Keratinocyte (primary cell): ENCODE measurements at regions not wholly inside any gene's neighbourhood (a gene's known extent, or its start where the extent isn't known, plus 50 kb on each side); places are given as distances from the start of the nearest gene placed in this dataset.

Experiments used
- DNase-seq: peaks from one replicate; pipeline ENCODE4 v3.0.0-alpha.2; 2011; ENCODE audit warnings: low read depth, missing footprints, low spot score
- FAIRE-seq: peaks from 2 replicates; lab custom pipeline; 2011; peaks lifted over from hg19 to GRCh38; lab: Jason Lieb, UNC
- H2AFZ ChIP-seq: 2 replicates; pipeline ENCODE4 v1.6.0; 2012; ENCODE audit warnings: low read length, control low read depth, inconsistent platforms; ENCODE audit not compliant: control insufficient read depth
- H3K27ac ChIP-seq: 2 replicates; pipeline ENCODE4 v1.5.1; 2011; ENCODE audit warnings: low read length; ENCODE audit not compliant: control insufficient read depth, insufficient read depth
- H3K27me3 ChIP-seq: 3 replicates; pipeline ENCODE4 v1.6.0; 2011; ENCODE audit warnings: low read length; ENCODE audit not compliant: control insufficient read depth, insufficient read depth; ENCODE audit errors: extremely low read depth
- H3K36me3 ChIP-seq, 2 experiments: 2 replicates in 1 of 2; 3 replicates in 1 of 2; pipeline ENCODE4 v1.5.1; 2011; ENCODE audit warnings: low read length in 2 of 2, mild to moderate bottlenecking in 1 of 2; ENCODE audit not compliant: control insufficient read depth in 2 of 2, insufficient read depth in 2 of 2; ENCODE audit errors: extremely low read depth in 1 of 2
- H3K4me1 ChIP-seq: 3 replicates; pipeline ENCODE4 v1.5.1; 2011; ENCODE audit warnings: low read length; ENCODE audit not compliant: control insufficient read depth, insufficient read depth; ENCODE audit errors: extremely low read depth
- H3K4me2 ChIP-seq: 3 replicates; pipeline ENCODE4 v1.6.0; 2011; ENCODE audit warnings: low read depth, low read length; ENCODE audit not compliant: control insufficient read depth, insufficient read depth; ENCODE audit errors: extremely low read depth
- H3K4me3 ChIP-seq, 3 experiments: fragments of 200-600 bp in 1 of 3; sonication (generic) in 1 of 3; 2 replicates in 2 of 3; 3 replicates in 1 of 3; pipeline ENCODE4 v1.5.1; 2011 to 2016; ENCODE audit warnings: low read length in 3 of 3, mild to moderate bottlenecking in 3 of 3, control low read depth in 2 of 3, inconsistent platforms in 1 of 3, low read depth in 1 of 3, mixed read lengths in 1 of 3, mixed run types in 1 of 3, moderate library complexity in 1 of 3; ENCODE audit not compliant: control insufficient read depth in 2 of 3, insufficient read depth in 2 of 3; ENCODE audit errors: extremely low read depth in 1 of 3
- H3K79me2 ChIP-seq: 2 replicates; pipeline ENCODE4 v1.6.0; 2012; ENCODE audit warnings: low read length; ENCODE audit not compliant: control insufficient read depth, insufficient read depth
- H3K9ac ChIP-seq: 3 replicates; pipeline ENCODE4 v1.6.0; 2011; ENCODE audit warnings: low read length; ENCODE audit not compliant: control insufficient read depth, insufficient read depth; ENCODE audit errors: extremely low read depth
- H3K9me1 ChIP-seq: 3 replicates; pipeline ENCODE4 v1.6.0; 2011; ENCODE audit warnings: low read length; ENCODE audit not compliant: control insufficient read depth, insufficient read depth; ENCODE audit errors: extremely low read depth
- H3K9me3 ChIP-seq: 2 replicates; pipeline ENCODE4 v1.5.1; 2012; ENCODE audit warnings: low read depth, low read length; ENCODE audit not compliant: control insufficient read depth
- H4K20me1 ChIP-seq: 3 replicates; pipeline ENCODE4 v1.6.0; 2011; ENCODE audit warnings: low read length; ENCODE audit not compliant: control insufficient read depth, insufficient read depth; ENCODE audit errors: extremely low read depth
- CTCF ChIP-seq, 3 experiments: IDR thresholded peaks in 1 of 3; conservative IDR thresholded peaks in 1 of 3; optimal IDR thresholded peaks in 1 of 3; 2 replicates in 2 of 3; 3 replicates in 1 of 3; pipeline versions ENCODE3 to v1.5.1; 2011; ENCODE audit warnings: low read length in 3 of 3, mild to moderate bottlenecking in 3 of 3, moderate library complexity in 2 of 3, control low read depth in 1 of 3, inconsistent platforms in 1 of 3; ENCODE audit not compliant: insufficient read depth in 2 of 3; ENCODE audit errors: extremely low read depth in 1 of 3
- EZH2 ChIP-seq: IDR thresholded peaks from one replicate; pipeline ENCODE4 v1.6.1; 2012; ENCODE audit warnings: inconsistent platforms, mild to moderate bottlenecking, low read length, moderate library complexity
- dilution Hi-C: fragments of 300-500 bp; cut with MboI; formaldehyde crosslinking; loops from one replicate; pipeline ENCODE4 v1.7.0; 2020; ENCODE audit warnings: low sequenced_read_pairs; ENCODE audit not compliant: extremely low pct_ligation_motif_present

- Histone ChIP-seq H2AFZ (no peak overlapping the region), H3K27ac (no peak overlapping the region), H3K4me1 (no peaks in the 10 kb centered on the region), H3K4me2 (no peak overlapping the region), H3K9me3 (no peaks in the 10 kb centered on the region), H4K20me1 (no peaks in the 10 kb centered on the region), H3K4me3 (no peak overlapping the region), H3K9ac (no peak overlapping the region), H3K27me3 (no peaks in the 10 kb centered on the region), H3K9me1 (no peaks in the 10 kb centered on the region), H3K36me3 (no peaks in the 10 kb centered on the region), H3K79me2 (no peaks in the 10 kb centered on the region)
- FAIRE-seq = no peak
- no peak for TF ChIP-seq EZH2
- TF ChIP-seq CTCF (optimal IDR thresholded peaks at IDR 0.05 in 1 of 3, IDR thresholded peaks at IDR 0.05 in 1 of 3, conservative IDR thresholded peaks at IDR 0.05 in 1 of 3; ENCODE audit: extremely low read depth in 1 of 3, insufficient read depth in 2 of 3, low read length in 3 of 3) = no peak
- dilution Hi-C loops = no loop called here
- no peak for DNase-seq
Measured at GRCh38 chr2:228527197-228527881, 345.9 kb upstream of the SPHKAP start.

DNA sequence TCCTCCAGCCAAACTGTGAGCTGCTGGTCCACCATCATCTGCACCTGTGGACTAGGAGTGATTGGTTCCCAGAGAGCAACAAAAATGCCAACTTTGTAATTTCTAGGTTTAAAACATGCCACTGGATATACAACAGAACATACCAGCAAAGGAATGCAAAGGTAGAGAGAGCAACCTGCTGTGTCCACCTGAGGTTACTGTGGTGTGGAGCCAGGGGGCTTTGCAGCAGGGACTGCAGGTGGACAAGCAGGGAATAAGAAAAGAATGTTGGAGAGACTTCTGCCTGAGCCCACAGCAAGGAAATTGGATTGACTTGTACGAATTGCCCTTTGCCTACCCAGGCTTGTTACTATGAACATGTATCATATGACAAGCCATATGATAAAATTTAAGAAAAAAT lies 345.2 kb upstream of the SPHKAP start:
- FAIRE-seq (no peak), DNase-seq (no peak)
- no peak for TF ChIP-seq EZH2
- no peak for TF ChIP-seq CTCF (optimal IDR thresholded peaks at IDR 0.05 in 1 of 3, IDR thresholded peaks at IDR 0.05 in 1 of 3, conservative IDR thresholded peaks at IDR 0.05 in 1 of 3; ENCODE audit: extremely low read depth in 1 of 3, insufficient read depth in 2 of 3, low read length in 3 of 3)
- Histone ChIP-seq H3K9ac (no peak overlapping the region), H3K4me1 (no peaks in the 10 kb centered on the region), H2AFZ (no peak overlapping the region), H3K9me1 (no peaks in the 10 kb centered on the region), H3K79me2 (no peaks in the 10 kb centered on the region), H3K27me3 (no peaks in the 10 kb centered on the region), H3K36me3 (no peaks in the 10 kb centered on the region), H3K4me2 (no peak overlapping the region), H3K27ac (no peak overlapping the region), H3K9me3 (no peaks in the 10 kb centered on the region), H4K20me1 (no peaks in the 10 kb centered on the region), H3K4me3 (no peak overlapping the region)
- dilution Hi-C loops = no loop called here
